SK-N-MC (cell line): ENCODE measurements at regions not wholly inside any gene's neighbourhood (a gene's known extent, or its start where the extent isn't known, plus 50 kb on each side); places are given as distances from the start of the nearest gene placed in this dataset.

Experiments used
- EZH2 ChIP-seq: fragments of 200-600 bp; sonication (generic); IDR thresholded peaks from one replicate; pipeline ENCODE4 v1.6.1; 2017; ENCODE audit warnings: antibody characterized with exemption
- POLR2AphosphoS5 ChIP-seq: IDR thresholded peaks from 2 replicates; pipeline ENCODE4 v1.6.1; 2012; ENCODE audit warnings: mild to moderate bottlenecking, low read depth, low read length, borderline replicate concordance

DNA sequence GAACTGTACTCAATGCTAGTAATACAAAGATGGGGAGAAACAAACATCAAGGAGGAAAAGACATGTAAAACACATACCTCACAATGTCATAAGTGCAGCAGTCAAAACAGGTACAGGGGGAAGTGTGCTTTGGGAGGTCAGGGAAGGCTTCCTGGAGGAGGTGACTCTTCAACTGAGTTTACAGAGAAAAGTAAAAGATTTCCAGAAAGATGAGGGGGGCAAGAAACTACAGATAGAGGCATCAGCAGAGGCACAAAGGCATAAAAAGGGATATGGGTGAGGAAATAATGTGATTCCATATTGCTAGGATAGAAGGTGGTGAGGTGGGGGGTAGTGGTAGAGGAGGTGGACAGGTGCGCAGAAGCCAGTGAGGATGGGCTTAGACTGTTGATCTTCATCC lies 95.0 kb downstream of the LSM5 start:
- TF ChIP-seq POLR2AphosphoS5 (no peak), EZH2 (no peak)
